HG03159 (cell line): ENCODE measurements at regions not wholly inside any gene's neighbourhood (a gene's known extent, or its start where the extent isn't known, plus 50 kb on each side); places are given as distances from the start of the nearest gene placed in this dataset.
A peak's percentile ranks its signal among the peaks of the same experiment; 100 is the strongest.

Source experiments
- ATAC-seq: cut with Tn5 transposase; IDR thresholded peaks from one replicate; pipeline ENCODE4 v1.9.1; 2021; ENCODE audit warnings: mild to moderate bottlenecking, moderate library complexity; ENCODE audit not compliant: unreplicated experiment

DNA sequence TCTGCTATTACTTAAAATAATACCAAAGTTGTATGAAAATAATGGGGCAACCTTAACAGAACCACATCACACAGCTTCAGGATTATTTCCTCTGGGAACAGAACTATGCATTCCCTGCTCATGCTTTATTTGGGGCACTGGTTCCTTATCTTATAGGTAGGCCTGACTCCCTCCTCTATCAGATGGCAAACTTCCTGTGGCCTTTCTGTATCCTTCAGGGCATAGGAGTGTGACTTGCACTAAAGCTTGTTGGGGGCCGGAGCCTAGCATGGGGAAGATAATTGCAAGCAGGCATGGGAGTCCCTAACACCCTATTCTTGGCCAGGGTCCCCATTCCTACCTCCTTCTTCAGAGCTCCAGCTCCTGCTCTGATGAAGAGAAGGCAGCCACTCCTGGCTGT is 167.2 kb upstream of the SERTAD2 start:
- ATAC-seq = no peak

DNA sequence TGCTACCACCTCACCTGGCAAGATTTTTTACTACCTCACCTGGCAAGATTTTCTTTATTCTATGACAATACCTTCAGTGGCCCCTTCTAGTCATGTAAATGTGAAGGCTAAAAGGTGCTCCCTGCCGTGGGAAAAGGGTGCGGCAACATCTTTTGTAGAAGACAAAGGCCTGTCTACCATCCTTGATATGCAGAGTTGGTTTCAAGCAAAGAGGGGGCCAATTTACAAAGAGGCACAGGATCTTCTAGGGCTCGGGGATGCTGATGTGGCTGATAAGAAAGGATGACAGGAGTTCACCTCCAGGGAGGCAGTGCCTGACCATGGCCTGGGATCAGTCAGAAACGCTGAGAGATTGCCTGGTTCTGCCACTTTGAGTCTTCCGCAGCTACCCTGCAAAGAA is 165.4 kb upstream of the SLC1A4 start:
- no peak for ATAC-seq

DNA sequence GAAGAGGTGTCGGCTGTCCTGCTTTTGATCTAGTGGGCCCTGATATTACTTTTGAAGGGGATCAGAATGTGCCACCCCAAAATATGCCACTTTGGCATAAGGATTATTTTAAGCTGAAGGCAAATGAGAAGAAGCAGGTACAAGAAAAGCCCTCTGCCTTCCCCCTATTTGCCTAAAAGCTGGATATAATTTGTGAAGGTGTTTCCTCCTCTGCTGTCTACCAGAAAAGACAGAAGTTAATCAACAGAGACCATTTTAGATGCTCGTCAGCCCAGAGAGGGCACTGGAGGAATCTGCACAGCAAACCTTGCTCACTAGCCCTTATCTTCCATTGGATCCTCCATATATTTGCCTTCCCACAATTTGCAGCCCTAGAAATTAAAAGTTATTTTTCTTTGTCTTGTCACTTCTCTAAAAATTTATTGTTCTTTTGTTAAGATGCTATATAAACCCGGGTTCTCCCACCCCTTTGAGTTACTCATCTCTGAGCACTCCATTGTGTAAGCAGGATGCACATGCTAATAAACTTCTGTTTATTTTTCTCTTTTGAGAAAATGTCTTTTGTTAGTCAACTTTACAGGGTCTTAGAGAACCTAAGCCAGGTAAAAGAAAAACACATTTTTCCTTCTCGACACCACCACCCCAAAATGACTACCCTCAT is 163.2 kb upstream of the SLC1A4 start:
- ATAC-seq = no peak

DNA sequence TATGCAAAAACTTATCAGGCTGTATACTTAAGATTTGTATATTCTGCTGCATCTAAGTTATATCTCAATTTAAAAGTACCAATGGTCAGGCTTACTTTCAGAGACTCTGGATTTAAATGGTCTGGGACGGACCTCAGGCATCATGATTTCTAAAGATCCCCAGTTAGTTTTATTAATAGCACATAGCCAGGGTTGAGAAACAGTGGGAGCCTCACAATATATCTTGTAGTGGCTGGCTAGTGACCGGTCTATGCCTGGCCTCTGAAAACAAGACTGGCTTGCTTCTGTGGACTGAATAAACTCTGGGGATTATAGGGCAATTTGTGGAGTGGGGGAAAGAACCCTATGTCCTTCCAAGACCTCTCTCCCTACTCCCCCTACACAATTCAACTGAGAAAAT is 162.5 kb upstream of the SLC1A4 start:
- ATAC-seq = no peak

DNA sequence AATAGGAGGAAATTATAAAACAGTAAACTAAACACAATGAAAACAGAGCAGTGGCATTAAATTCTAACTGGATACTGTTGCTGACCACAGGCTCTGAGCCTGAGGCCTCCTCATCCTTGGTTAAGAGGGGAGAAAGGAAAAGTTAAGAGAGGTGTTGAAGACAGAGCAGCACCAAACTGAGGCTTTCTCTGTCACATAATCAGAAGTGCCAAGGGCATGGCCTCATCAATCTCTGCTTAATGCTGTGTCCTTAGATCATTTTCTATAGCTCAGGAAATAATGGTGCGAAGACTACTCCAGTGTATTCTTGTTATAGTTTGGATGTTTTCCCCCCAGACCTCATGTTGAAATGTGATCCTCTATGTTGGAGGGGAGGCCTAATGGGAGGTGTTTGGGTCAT is 160.9 kb upstream of the SLC1A4 start:
- no peak for ATAC-seq

DNA sequence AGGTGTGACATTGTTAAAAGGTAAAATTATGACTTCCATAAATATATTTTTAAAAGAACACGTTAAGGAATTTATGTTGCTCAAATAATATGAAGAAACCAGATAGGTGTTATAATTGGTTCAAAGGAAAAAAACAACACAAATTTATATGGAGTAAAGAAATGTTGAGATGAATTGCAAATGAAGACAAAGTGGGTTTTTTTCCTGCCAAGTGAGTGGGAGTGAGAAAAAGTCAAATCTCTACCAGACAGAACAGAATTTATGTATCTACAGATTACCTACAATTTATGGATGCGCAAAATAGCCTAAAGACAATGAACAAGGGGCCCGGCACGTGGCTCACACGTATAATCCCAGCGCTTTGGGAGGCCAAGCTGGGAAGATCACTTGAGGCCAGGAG is 159.7 kb upstream of the SLC1A4 start:
- ATAC-seq = no peak

DNA sequence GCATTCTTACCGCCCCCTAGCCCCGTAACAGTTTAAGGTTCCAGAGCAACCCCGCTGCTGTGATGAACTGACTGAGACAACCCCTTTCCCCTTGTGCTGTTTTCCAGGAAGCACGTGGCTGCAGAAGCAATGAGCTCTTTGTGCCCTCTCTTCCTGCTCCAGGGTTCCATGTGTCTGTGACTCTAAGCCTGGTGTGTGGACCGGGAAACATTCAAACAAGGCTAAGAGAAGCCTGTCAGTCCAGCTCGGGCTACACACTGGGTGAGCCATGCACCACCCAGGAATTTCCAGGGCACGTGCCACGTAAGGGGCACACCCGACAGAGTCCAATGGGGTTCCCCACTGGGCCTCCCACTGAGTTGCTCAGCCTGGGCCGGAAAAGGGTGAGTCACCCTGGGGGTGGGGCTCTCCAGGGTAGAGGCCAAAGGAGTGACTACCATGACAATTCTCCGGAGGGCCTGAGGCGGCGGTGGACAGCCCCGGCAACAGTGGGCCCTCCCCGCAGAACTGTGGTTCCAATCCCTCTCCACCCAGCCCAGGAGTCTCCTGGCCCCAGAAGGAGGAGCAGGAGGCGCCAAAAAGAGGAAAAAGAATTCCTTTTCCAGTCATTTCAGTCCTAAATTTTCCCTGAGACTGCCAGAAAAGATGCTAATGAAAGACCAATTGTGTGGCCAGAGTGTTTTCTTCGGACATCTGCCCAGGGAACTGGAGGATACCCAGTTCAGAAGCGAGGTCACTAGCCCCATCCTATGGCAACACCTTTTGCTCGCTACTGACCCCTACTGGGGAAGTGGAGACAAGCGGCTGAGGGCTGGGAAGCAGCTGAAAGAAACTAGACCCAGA is 157.8 kb upstream of the SLC1A4 start:
- peak; percentile 75 for ATAC-seq

DNA sequence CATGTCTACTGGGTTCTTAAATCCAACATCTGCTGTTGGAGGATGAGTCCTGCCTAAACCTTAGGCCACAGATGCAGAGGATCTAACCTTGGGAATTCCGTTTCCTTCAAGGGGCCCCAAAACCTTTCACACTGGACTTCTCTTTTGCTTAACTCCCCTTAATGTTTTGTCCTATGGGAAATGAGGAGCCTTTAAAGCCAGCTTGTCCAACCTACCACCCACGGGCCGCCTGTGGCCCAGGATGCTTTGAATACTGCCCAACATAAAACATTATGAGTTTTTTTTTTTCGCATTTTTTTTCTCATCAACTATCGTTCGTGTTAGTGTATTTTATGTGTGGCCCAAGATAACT is 157.2 kb upstream of the SLC1A4 start:
- ATAC-seq = no peak

DNA sequence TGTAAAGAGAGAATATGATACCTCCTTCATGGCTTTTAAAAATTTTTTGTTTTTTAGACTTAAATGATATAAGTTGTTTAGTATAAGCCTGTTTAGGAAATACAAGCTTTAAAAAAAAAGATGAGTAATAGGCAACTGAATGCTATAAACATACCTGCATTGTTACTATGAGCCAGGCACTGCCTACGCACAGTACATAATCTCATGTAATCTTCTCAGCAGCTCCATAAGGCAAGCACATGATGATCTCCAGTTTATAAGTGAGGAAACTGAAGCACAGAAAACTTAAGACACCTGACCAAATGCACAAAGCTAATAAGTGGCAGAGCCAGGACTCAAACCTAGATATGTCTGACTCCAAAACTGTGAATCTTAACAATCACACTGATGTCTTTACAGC is 156.3 kb upstream of the SLC1A4 start:
- ATAC-seq = no peak

DNA sequence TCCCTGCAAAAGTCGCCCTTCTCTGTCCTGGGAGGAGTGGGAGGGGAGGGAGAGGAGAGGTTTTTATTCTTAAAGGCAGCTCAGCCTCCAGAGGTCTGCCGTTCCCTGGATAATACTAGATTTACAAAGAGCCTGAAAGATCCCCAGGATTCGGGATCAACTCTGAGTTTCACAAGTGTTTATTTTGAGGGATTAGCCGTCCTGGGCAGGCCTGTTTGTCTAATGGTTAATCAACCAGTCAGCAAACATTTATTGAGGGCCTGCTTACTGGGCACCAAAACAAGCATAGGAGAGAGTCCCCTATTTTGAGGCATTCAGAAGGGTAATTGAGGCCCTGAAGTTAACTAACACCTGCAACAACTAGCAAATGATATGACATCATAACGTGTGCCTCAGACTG is 152.6 kb upstream of the SLC1A4 start:
- ATAC-seq = no peak

DNA sequence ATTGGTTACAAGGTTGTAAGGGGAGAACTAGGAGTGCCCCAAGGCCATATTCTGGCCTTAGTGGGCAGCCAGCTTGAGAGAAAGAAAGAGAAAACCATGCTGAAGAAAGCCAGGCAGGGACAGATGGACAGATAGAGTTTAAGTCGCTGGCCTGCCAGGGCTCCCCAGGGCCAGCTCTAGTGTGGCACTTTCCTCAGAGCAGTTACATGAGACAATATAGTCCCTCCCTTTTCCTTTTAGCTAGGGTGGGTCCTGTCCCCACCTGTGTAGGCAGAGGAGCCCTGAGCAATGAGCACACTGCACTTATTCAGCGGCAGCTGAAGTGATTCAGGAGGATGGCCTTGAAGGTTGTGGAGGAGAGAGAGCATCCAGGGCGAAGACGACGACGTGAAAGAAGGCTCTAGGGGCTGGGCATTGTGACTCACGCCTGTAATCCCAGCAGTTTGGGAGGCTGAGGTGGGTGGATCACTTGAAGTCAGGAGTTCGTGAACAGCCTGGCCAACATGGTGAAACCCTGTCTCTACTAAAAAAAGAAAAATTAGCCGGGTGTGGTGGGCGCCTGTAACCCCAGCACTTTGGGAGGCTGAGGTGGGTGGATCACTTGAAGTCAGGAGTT is 152.0 kb upstream of the SLC1A4 start:
- ATAC-seq = no peak

DNA sequence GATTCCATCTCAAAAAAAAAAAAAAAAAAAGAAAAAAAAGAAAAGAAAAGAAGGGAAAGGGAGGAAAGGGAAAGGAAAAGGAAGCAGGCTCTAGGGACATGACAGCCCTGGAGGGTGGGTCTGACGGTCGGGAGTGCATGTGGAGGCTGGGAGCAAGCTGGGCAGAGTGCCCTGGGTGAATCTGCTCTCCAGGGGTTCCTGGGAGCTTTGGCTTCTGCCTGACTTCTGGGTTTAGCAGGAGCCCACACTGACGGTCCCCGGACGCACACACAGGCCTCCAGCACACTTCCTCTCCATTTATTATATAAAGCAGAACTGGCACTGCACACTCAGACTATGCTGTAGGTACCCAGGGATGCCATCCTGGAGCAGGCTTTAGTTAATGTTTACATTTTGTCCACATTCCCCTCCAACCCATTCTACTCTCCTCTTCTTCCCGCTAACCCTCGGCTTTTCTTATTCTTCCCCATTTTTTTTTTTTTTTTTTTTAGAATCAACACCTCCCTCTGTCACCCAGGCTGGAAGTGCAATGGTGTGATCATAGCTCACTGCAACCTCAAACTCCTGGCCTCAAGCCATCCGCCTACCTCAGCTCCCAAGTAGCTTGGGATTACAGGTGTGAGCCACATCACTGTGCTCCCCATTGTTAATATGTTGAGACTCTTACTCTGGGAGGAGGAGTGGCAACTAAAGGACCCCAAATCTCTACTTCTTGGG is 151.1 kb upstream of the SLC1A4 start:
- ATAC-seq = no peak

DNA sequence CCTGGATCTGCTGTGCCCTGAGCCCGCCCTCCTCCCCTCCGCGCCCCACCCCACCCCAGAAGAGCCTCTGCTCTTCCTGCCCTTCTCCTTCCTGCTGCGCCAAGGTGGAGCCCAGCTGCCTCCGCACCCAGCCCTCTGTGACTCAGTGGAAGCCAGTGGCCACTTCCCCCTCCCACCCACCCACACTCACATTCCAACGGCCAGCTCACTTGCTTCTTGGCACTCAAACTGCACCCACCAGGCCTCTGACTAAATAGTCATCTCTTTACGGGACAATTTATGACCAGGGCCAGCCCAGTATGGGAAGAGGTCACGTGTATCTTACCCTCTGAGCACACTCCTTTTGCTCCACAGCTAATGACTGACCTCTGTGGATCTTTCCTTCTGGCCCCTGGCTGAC is 150.4 kb upstream of the SLC1A4 start:
- no peak for ATAC-seq

DNA sequence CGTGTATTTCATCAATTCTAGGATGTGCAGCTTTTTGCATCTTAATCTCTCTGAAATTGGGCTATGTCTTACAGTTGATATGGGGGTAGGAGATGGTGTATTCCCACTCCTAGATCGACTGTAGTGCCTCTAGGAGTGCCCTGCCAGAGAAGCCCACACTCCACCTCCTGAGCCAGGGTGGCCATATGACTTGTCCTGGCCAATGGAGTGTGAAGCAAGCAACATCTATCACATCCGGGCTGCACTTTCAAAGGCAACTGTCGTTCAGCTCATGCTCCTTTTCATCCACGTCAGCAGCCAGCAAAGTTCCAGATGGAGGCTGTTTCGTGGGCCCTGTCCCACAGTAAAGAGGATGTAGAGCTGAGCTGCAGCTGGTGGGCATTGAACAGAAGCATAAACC is 149.4 kb upstream of the SLC1A4 start:
- peak; percentile 89 for ATAC-seq

DNA sequence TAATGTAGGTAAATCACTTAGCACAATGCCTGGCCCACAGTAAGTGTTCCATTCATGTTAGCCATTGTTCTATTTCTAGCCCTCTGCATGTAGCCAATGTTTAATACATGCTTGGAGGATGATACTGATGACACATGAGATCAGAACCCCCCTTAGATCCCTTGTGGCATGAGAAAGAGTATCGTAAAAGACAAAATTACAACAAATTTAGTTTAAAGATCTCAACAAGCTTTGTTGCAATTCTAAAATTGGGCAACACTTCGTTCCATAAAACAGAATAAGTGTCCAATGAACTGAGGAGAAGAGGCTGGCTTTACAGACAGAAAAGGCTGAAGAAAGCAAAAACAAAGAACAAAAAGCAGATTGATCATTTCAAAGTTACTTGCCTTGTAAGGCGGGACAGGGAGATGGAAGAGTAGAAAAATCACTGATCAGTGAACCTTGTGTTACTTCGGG is 148.7 kb upstream of the SLC1A4 start:
- ATAC-seq = no peak

DNA sequence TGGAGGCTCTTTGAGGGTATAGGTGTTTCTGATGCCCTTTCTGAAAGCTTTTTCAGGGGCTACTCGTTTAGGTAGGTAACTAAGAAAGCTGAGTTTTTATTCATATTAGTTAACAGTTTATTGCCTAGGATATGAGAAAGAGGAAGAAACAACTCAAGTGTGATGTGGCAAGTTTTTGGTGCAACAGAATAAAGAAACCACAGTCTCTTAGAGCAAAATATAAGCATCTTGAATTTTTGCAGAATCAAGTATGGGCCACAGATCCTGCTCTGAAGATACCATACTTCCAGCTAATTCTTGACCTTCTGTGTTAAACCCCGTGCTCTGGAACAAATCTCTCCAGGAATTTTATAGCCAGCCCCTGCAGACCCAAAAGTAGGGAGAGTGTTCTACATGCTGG is 147.7 kb upstream of the SLC1A4 start:
- ATAC-seq = no peak

DNA sequence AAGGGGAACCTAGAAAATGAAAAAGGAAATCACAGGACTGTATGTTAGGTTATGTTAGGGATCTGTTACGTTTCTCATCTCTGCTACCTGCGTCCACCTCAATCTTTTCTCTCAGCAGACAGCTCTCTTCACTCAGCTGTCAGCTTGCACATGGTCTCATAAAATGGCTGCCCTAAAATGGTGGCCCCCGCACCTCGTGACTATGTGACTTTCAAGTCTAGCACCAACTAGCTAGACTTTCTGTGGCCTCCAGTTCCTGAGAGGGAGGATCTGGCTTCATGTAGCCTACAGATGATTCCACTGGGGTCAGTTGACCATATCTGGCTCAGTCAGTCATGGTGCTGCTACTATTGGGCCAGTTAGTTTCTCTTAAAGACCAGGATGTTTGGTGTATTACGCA is 147.2 kb upstream of the SLC1A4 start:
- ATAC-seq = no peak

DNA sequence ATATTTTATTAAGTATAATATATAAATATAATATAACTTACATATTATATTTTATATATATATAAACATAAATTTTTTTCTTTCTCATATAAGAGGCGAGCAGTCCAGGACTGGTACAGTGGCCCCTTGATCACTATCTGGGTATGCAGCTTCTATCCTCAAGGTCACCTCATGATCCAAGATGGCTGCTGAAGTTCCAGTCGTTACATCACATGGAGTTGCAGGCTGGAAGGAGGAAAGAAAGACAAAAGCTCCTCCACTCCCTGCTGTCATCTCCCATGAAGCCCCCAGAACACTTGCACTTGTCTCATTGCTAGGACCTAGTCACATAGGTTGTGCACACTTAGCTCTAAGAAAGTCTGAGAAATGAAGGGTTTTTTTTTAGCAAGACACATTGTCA is 145.1 kb upstream of the SLC1A4 start:
- ATAC-seq = no peak

DNA sequence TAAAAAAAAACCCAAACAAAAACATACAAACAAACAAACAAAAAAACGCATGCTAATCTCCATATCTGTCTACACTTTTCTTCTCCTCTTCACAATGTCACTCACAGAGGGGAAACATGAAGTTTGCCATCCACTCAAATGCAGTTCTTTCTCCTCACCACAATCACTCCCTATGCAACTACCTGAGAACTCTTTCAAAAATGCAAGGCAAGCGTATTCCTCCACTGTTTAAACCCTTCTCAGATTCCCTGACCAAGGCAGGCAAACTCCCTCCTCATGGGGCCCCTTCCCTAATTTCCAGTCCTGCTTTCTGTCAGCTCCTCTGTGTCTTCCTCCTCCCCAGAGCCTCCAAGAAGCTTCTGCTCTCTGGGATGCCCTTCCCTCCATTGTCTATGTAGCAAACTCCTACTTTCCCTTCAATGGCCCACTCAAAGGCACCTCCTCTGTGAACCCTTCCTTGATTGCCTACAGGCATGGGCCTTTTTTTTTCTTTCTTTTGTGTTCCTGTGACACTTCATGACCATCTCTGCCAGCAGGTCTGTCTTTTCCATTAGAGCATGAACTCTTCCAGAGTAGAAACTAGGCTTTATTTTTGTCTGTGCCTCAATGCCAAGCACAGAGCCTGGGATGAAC is 143.8 kb upstream of the SLC1A4 start:
- no peak for ATAC-seq

DNA sequence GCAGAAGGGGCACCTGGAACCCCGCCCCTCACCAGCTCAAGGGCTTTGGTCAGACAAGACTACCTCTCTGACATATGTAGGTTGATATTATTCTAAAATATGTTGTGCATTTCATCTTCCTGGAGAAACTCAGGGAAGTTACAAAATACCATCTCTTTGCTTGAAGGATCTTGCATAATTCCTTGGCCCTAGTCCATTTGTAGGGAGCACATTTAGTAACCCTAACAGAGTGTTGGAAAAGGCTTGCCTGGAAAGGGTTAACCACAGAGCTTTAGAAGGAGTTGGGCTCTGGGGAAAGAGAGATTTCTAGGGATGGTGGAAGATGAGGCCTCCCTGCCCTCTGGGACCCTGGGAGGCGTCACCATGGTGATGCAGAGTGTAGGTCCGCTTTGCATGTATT is 143.0 kb upstream of the SLC1A4 start:
- ATAC-seq = no peak

DNA sequence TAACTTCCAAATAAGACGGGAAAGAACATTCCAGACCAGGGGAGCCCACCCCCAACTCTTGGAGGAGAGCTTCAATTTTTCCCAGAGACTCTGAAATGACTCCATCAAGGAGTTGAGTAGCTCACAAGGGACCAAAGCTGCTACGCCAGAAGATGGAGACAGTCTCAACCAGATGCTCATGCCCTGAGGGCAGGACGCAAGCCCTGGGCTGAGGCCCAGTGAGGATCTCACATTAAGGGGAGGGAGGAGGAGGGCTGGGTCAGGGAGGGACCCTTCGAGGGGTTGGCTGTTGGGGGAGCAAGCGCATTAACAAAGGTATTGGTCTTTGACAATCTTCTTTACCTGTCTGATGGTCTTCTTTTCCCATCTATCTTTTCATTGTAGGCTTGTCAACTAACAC is 141.3 kb upstream of the SLC1A4 start:
- no peak for ATAC-seq
